Loucy (cell line): ENCODE measurements at regions not wholly inside any gene's neighbourhood (a gene's known extent, or its start where the extent isn't known, plus 50 kb on each side); places are given as distances from the start of the nearest gene placed in this dataset.
A peak's percentile ranks its signal among the peaks of the same experiment; 100 is the strongest.

Experiments used
- H2AFZ ChIP-seq: fragments of 200-600 bp; sonication (generic); 2 replicates; pipeline ENCODE4 v1.6.0; 2016; ENCODE audit warnings: antibody characterized with exemption, mild to moderate bottlenecking, low read length, moderate library complexity
- H3F3A ChIP-seq: fragments of 200-600 bp; 2 replicates; pipeline ENCODE4 v1.6.0; 2016; ENCODE audit warnings: antibody characterized with exemption, low read depth, mild to moderate bottlenecking
- H3K27me3 ChIP-seq: fragments of 200-600 bp; sonication (generic); 2 replicates; pipeline ENCODE4 v1.6.1; 2014; ENCODE audit warnings: low read length, mild to moderate bottlenecking; ENCODE audit not compliant: insufficient read depth, poor library complexity, severe bottlenecking
- H3K36me3 ChIP-seq: fragments of 200-600 bp; sonication (generic); 2 replicates; pipeline ENCODE4 v1.6.1; 2016; ENCODE audit warnings: low read length; ENCODE audit not compliant: insufficient read depth
- H3K4me1 ChIP-seq: fragments of 200-600 bp; sonication (generic); 2 replicates; pipeline ENCODE4 v1.5.1; 2014; ENCODE audit warnings: low read length, mild to moderate bottlenecking; ENCODE audit not compliant: insufficient read depth, poor library complexity, severe bottlenecking
- H3K4me2 ChIP-seq: fragments of 200-600 bp; sonication (generic); 2 replicates; pipeline ENCODE4 v1.6.0; 2014; ENCODE audit warnings: antibody characterized with exemption, low read length, low read depth, mild to moderate bottlenecking; ENCODE audit not compliant: poor library complexity, severe bottlenecking
- H3K4me3 ChIP-seq: fragments of 200-600 bp; sonication (generic); 2 replicates; pipeline ENCODE4 v1.5.1; 2014; ENCODE audit warnings: low read length, mild to moderate bottlenecking, mixed read lengths; ENCODE audit not compliant: poor library complexity, severe bottlenecking
- H3K79me2 ChIP-seq: fragments of 200-600 bp; sonication (generic); 2 replicates; pipeline ENCODE4 v1.6.1; 2014; ENCODE audit warnings: low read length; ENCODE audit not compliant: insufficient read depth
- H3K9ac ChIP-seq: fragments of 200-600 bp; sonication (generic); 2 replicates; pipeline ENCODE4 v1.6.0; 2014; ENCODE audit warnings: mild to moderate bottlenecking, low read depth, low read length, moderate library complexity; ENCODE audit not compliant: poor library complexity, severe bottlenecking
- H3K9me2 ChIP-seq: fragments of 200-600 bp; sonication (generic); replicated peaks from 2 replicates; pipeline ENCODE4 v1.6.1; 2016; ENCODE audit warnings: low read depth, low read length, mixed read lengths
- H3K9me3 ChIP-seq: fragments of 200-600 bp; sonication (generic); 2 replicates; pipeline ENCODE4 v1.6.1; 2014; ENCODE audit warnings: mild to moderate bottlenecking, antibody characterized with exemption, low read length, low read depth; ENCODE audit not compliant: insufficient read depth
- H4K20me1 ChIP-seq: fragments of 200-600 bp; sonication (generic); 2 replicates; pipeline ENCODE4 v1.6.0; 2014; ENCODE audit warnings: antibody characterized with exemption, low read length, mild to moderate bottlenecking; ENCODE audit not compliant: insufficient read depth, poor library complexity, severe bottlenecking
- CTCF ChIP-seq: fragments of 200-600 bp; sonication (generic); conservative IDR thresholded peaks from 2 replicates; pipeline ENCODE4 v1.5.1; 2014; ENCODE audit warnings: mild to moderate bottlenecking, antibody characterized with exemption, low read length
- EZH2phosphoT487 ChIP-seq: fragments of 200-600 bp; IDR thresholded peaks from 2 replicates; pipeline ENCODE4 v1.6.1; 2018; ENCODE audit warnings: antibody characterized with exemption, mild to moderate bottlenecking, moderate library complexity, borderline replicate concordance

DNA sequence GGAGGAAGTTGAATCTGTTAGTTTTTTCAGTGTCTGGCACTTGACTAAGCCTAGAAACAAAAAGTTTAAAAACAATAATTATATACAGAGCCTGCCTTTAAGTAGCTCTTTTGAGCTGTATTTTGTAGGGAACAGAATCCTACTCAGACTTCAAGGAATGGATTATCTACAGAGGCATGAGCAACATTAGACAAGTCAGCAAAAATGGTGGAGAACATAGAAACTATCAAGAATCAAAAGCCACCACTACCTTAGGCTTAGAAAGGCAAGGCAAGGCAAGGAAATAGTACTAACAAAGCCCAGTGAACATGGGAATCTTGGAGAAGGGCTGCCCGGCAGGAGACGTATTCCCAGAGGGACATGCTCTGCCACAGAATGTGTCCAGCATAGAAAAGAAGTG is 353.6 kb upstream of the FAT3 start:
- no peaks in the 10 kb centered on the region for H4K20me1 ChIP-seq
- peak overlapping the region; percentile 67 for H3K9ac ChIP-seq
- H3F3A ChIP-seq: peaks cover 10% of the 10 kb centered on the region; the same call in 1 of the 2 replicates
- H3K36me3 ChIP-seq: no peaks in the 10 kb centered on the region
- no peaks in the 10 kb centered on the region for H3K79me2 ChIP-seq
- no peak overlapping the region; the same call in 1 of the 2 replicates for H2AFZ ChIP-seq
- peak overlapping the region; percentile 76 for H3K4me2 ChIP-seq
- no peaks in the 10 kb centered on the region for H3K9me2 ChIP-seq
- H3K27me3 ChIP-seq: no peaks in the 10 kb centered on the region
- peaks cover 80% of the 10 kb centered on the region for H3K4me1 ChIP-seq
- TF ChIP-seq EZH2phosphoT487 (no peak), CTCF (no peak)
- H3K9me3 ChIP-seq: no peaks in the 10 kb centered on the region
- H3K4me3 ChIP-seq: peak overlapping the region; percentile 53

- no peaks in the 10 kb centered on the region for H3K27me3 ChIP-seq
- peaks cover 67% of the 10 kb centered on the region for H3K4me1 ChIP-seq
- H3K36me3 ChIP-seq: no peaks in the 10 kb centered on the region
- H2AFZ ChIP-seq: 0 out of 2 replicates have a peak overlapping the region, but pooled peaks have one; percentile 32
- no peaks in the 10 kb centered on the region for H3K9me3 ChIP-seq
- H3K9ac ChIP-seq: peak overlapping the region; percentile 67
- no peak for TF ChIP-seq EZH2phosphoT487
- TF ChIP-seq CTCF: no peak
- H4K20me1 ChIP-seq: no peaks in the 10 kb centered on the region
- H3K4me2 ChIP-seq: no peak overlapping the region
- H3K4me3 ChIP-seq: no peak overlapping the region
- H3K79me2 ChIP-seq: no peaks in the 10 kb centered on the region
- no peaks in the 10 kb centered on the region for H3K9me2 ChIP-seq
- no peaks in the 10 kb centered on the region for H3F3A ChIP-seq
These were observed 354.9 kb upstream of the FAT3 start for GRCh38 chr11:91869686-91870085.

GRCh38 chr11:91866642-91867041 is 358.0 kb upstream of the FAT3 start:
- H3K4me1 ChIP-seq: peaks cover 40% of the 10 kb centered on the region
- no peak overlapping the region for H3K4me3 ChIP-seq
- no peak overlapping the region for H2AFZ ChIP-seq
- no peak overlapping the region for H3K4me2 ChIP-seq
- no peaks in the 10 kb centered on the region for H3K9me3 ChIP-seq
- no peaks in the 10 kb centered on the region for H3K27me3 ChIP-seq
- H3K36me3 ChIP-seq: no peaks in the 10 kb centered on the region
- H3F3A ChIP-seq: no peaks in the 10 kb centered on the region
- no peaks in the 10 kb centered on the region for H3K9me2 ChIP-seq
- TF ChIP-seq CTCF (no peak), EZH2phosphoT487 (no peak)
- no peak overlapping the region for H3K9ac ChIP-seq
- H3K79me2 ChIP-seq: no peaks in the 10 kb centered on the region
- no peaks in the 10 kb centered on the region for H4K20me1 ChIP-seq
